ENCODE measurements at regions not wholly inside any gene's neighbourhood (a gene's known extent, or its start where the extent isn't known, plus 50 kb on each side); places are given as distances from the start of the nearest gene placed in this dataset.

- TF ChIP-seq CTCF (conservative IDR thresholded peaks at IDR 0.05; ENCODE audit: low read length) (no peak), EZH2phosphoT487 (IDR thresholded peaks at IDR 0.05; ENCODE audit: borderline replicate concordance) (no peak)
Measured at GRCh38 chr9:81826517-81826906, 101.7 kb upstream of the SPATA31D4 start.

Measured in Loucy (cell line).